ENCODE measurements at regions not wholly inside any gene's neighbourhood (a gene's known extent, or its start where the extent isn't known, plus 50 kb on each side); places are given as distances from the start of the nearest gene placed in this dataset.

GRCh38 chr6:154942770-154943169, 52.3 kb upstream of the TIAM2 start:
- POLR2A ChIA-PET: no interaction called here
- Histone ChIP-seq H4K20me1 (ENCODE audit: control insufficient read depth, insufficient read depth) (no peaks in the 10 kb centered on the region), H3K4me3 (no peak overlapping the region), H3K27ac (ENCODE audit: control insufficient read depth, insufficient read depth) (no peak overlapping the region), H3K79me2 (ENCODE audit: control insufficient read depth, insufficient read depth, low read length) (no peaks in the 10 kb centered on the region), H2AFZ (ENCODE audit: control insufficient read depth, low read depth, low read length) (no peak overlapping the region), H3K4me1 (ENCODE audit: control insufficient read depth, insufficient read depth, low read length) (no peaks in the 10 kb centered on the region), H3K9me3 (replicated peaks; ENCODE audit: control insufficient read depth, insufficient read depth, low read length) (no peaks in the 10 kb centered on the region), H3K4me2 (ENCODE audit: control insufficient read depth, insufficient read depth) (no peak overlapping the region), H3K9ac (ENCODE audit: control insufficient read depth, insufficient read depth, low read length) (no peak overlapping the region), H3K36me3 (ENCODE audit: control insufficient read depth in 2 of 2, insufficient read depth in 2 of 2, low read length in 1 of 2) (no peaks in the 10 kb centered on the region), H3K27me3 (replicated peaks in 1 of 2; ENCODE audit: control insufficient read depth in 2 of 2, insufficient read depth in 2 of 2, low read length in 1 of 2) (no peaks in the 10 kb centered on the region)
- no peak for ATAC-seq
- CTCF ChIA-PET: no interaction called here
- intact Hi-C loops (cut with micrococcal nuclease; ENCODE audit: unreplicated experiment) (no loop called here), in situ Hi-C loops (cut with MboI) (no loop called here)
- RAD21 ChIA-PET (ENCODE audit: unreplicated experiment): no interaction called here
- DNase-seq (ENCODE audit: low read depth, low spot score): no peak
- no peak for FAIRE-seq
- SMC1A ChIA-PET (ENCODE audit: uncharacterized antibody, unreplicated experiment): interaction anchor here (1.6 to 2.0 kb wide), 2 partner anchors 11 to 14 kb away, joined by 7 to 9 read pairs; no protein-coding TSS in a partner anchor
- no TSS peak for BruUV-seq (replicated peaks)
- TF ChIP-seq MEF2B (IDR thresholded peaks at IDR 0.05; ENCODE audit: partially characterized antibody, poor library complexity, severe bottlenecking) (no peak), BRCA1 (IDR thresholded peaks at IDR 0.05; ENCODE audit: low read depth, low read length) (no peak), JUNB (IDR thresholded peaks at IDR 0.05) (no peak), SMAD5 (IDR thresholded peaks at IDR 0.05; ENCODE audit: low read depth) (no peak), TBL1XR1 (IDR thresholded peaks at IDR 0.05; ENCODE audit: low read depth, low read length) (no peak), ZSCAN29 (IDR thresholded peaks at IDR 0.05) (no peak), USF1 (IDR thresholded peaks at IDR 0.05; ENCODE audit: borderline replicate concordance, extremely low read length, insufficient read depth, low read depth, low read length) (no peak), ESRRA (IDR thresholded peaks at IDR 0.05; ENCODE audit: low read length) (no peak), E2F4 (IDR thresholded peaks at IDR 0.05; ENCODE audit: low read depth, low read length) (no peak), ZNF687 (IDR thresholded peaks at IDR 0.05) (no peak), POLR2AphosphoS5 (IDR thresholded peaks at IDR 0.05; ENCODE audit: low read length) (no peak)
- 91% methylated on average over 2 of the region's 2 CpGs for WGBS (ENCODE audit: insufficient coverage, insufficient replicate concordance, low lambda C conversion rate, missing lambda C conversion rate)

Measured in GM12878 (cell line).